ENCODE measurements at regions not wholly inside any gene's neighbourhood (a gene's known extent, or its start where the extent isn't known, plus 50 kb on each side); places are given as distances from the start of the nearest gene placed in this dataset.
A peak's percentile ranks its signal among the peaks of the same experiment; 100 is the strongest.

GRCh38 chrX:10949541-10949940 lies 161.6 kb upstream of the HCCS start:
- Histone ChIP-seq H3K4me3 (no peak overlapping the region), H3K9me3 (ENCODE audit: low read depth) (no peaks in the 10 kb centered on the region), H3K27me3 (no peaks in the 10 kb centered on the region), H3K36me3 (no peaks in the 10 kb centered on the region), H3K27ac (no peak overlapping the region), H3K4me1 (ENCODE audit: low read depth) (no peaks in the 10 kb centered on the region)
- DNase-seq (ENCODE audit: low read depth in 1 of 2, low spot score in 1 of 2), result no peak
- no peak for TF ChIP-seq CTCF (IDR thresholded peaks at IDR 0.05; ENCODE audit: low read depth, low read length)

GRCh38 chrX:10952619-10953018 lies 158.5 kb upstream of the HCCS start:
- Histone ChIP-seq H3K4me3 (no peak overlapping the region), H3K9me3 (ENCODE audit: low read depth) (no peaks in the 10 kb centered on the region), H3K36me3 (no peaks in the 10 kb centered on the region), H3K4me1 (ENCODE audit: low read depth) (no peaks in the 10 kb centered on the region), H3K27ac (no peak overlapping the region), H3K27me3 (no peaks in the 10 kb centered on the region)
- DNase-seq (ENCODE audit: low read depth in 1 of 2, low spot score in 1 of 2), result peak in 1 of 2 donors; percentile 42
- no peak for TF ChIP-seq CTCF (IDR thresholded peaks at IDR 0.05; ENCODE audit: low read depth, low read length)

GRCh38 chrX:10965174-10965798 lies 145.8 kb upstream of the HCCS start:
- Histone ChIP-seq H3K36me3 (no peaks in the 10 kb centered on the region), H3K4me3 (no peak overlapping the region), H3K9me3 (ENCODE audit: low read depth) (no peaks in the 10 kb centered on the region), H3K27ac (no peak overlapping the region), H3K4me1 (ENCODE audit: low read depth) (no peaks in the 10 kb centered on the region), H3K27me3 (no peaks in the 10 kb centered on the region)
- TF ChIP-seq CTCF (IDR thresholded peaks at IDR 0.05; ENCODE audit: low read depth, low read length), result no peak
- DNase-seq (ENCODE audit: low read depth in 1 of 2, low spot score in 1 of 2), result peak in 1 of 2 donors; percentile 25

- TF ChIP-seq CTCF (IDR thresholded peaks at IDR 0.05; ENCODE audit: low read depth, low read length), result no peak
- Histone ChIP-seq H3K27ac (no peak overlapping the region), H3K27me3 (no peaks in the 10 kb centered on the region), H3K4me1 (ENCODE audit: low read depth) (no peaks in the 10 kb centered on the region), H3K4me3 (no peak overlapping the region), H3K36me3 (no peaks in the 10 kb centered on the region), H3K9me3 (ENCODE audit: low read depth) (no peaks in the 10 kb centered on the region)
- DNase-seq (ENCODE audit: low read depth in 1 of 2, low spot score in 1 of 2), result no peak
These were observed 145.1 kb upstream of the HCCS start for GRCh38 chrX:10966057-10966456.

GRCh38 chrX:10971176-10971575 lies 140.0 kb upstream of the HCCS start:
- no peaks in the 10 kb centered on the region for H3K27me3 ChIP-seq
- no peak for TF ChIP-seq CTCF (IDR thresholded peaks at IDR 0.05; ENCODE audit: low read depth, low read length)

More at GRCh38 chrX:10971176-10971575, 140.0 kb upstream of the HCCS start:
- Histone ChIP-seq H3K27ac (no peak overlapping the region), H3K9me3 (ENCODE audit: low read depth) (no peaks in the 10 kb centered on the region), H3K4me1 (ENCODE audit: low read depth) (no peaks in the 10 kb centered on the region), H3K4me3 (no peak overlapping the region), H3K36me3 (no peaks in the 10 kb centered on the region)
- DNase-seq (ENCODE audit: low read depth in 1 of 2, low spot score in 1 of 2), result peak in 1 of 2 donors; percentile 5

All from cardiac muscle cell (in vitro differentiated cells and primary cell).